Calu3 (cell line): ENCODE measurements at regions not wholly inside any gene's neighbourhood (a gene's known extent, or its start where the extent isn't known, plus 50 kb on each side); places are given as distances from the start of the nearest gene placed in this dataset.

Experiments
- BruUV-seq: library from RNA; stranded (reverse); fragments of 400-500 nt; replicated peaks from 2 replicates; lab custom pipeline; 2021; lab: Mats Ljungman, UMichigan
- CTCF ChIA-PET: fragments of 300-600 bp; sonication (Branson Sonifier 250); formaldehyde crosslinking; loops from one replicate; lab custom pipeline; 2022; ENCODE audit warnings: antibody characterized with exemption; lab: Charles Lee
- DNase-seq: peaks from one replicate; pipeline ENCODE4 v3.0.0; 2022
- H3K27ac Mint-ChIP-seq: one replicate; pipeline ENCODE4 v1.8.0; 2022; ENCODE audit warnings: mixed read lengths; ENCODE audit not compliant: unreplicated experiment
- H3K27me3 Mint-ChIP-seq: one replicate; pipeline ENCODE4 v1.8.0; 2022; ENCODE audit warnings: mixed read lengths; ENCODE audit not compliant: unreplicated experiment
- H3K36me3 Mint-ChIP-seq: one replicate; pipeline ENCODE4 v1.8.0; 2022; ENCODE audit warnings: mild to moderate bottlenecking, moderate library complexity, mixed read lengths; ENCODE audit not compliant: insufficient read depth, unreplicated experiment
- H3K4me1 Mint-ChIP-seq: one replicate; pipeline ENCODE4 v1.8.0; 2022; ENCODE audit warnings: mild to moderate bottlenecking, low read depth, mixed read lengths; ENCODE audit not compliant: unreplicated experiment
- H3K4me3 Mint-ChIP-seq: one replicate; pipeline ENCODE4 v1.8.0; 2022; ENCODE audit warnings: mild to moderate bottlenecking, low read depth, moderate library complexity, mixed read lengths; ENCODE audit not compliant: unreplicated experiment
- H3K9me3 Mint-ChIP-seq: one replicate; pipeline ENCODE4 v1.8.0; 2022; ENCODE audit warnings: low read depth, mixed read lengths; ENCODE audit not compliant: unreplicated experiment
- intact Hi-C: fragments of 100-400 bp; cut with micrococcal nuclease; formaldehyde crosslinking; loops from one replicate; pipeline ENCODE4 v1.10.0; 2022; ENCODE audit not compliant: unreplicated experiment
- TF ChIP-seq, protein P1 (sequence below): fragments of 200-600 bp; IDR thresholded peaks from one replicate; pipeline ENCODE4 v1.8.0; 2022; ENCODE audit warnings: antibody characterized with exemption; ENCODE audit not compliant: unreplicated experiment

DNA sequence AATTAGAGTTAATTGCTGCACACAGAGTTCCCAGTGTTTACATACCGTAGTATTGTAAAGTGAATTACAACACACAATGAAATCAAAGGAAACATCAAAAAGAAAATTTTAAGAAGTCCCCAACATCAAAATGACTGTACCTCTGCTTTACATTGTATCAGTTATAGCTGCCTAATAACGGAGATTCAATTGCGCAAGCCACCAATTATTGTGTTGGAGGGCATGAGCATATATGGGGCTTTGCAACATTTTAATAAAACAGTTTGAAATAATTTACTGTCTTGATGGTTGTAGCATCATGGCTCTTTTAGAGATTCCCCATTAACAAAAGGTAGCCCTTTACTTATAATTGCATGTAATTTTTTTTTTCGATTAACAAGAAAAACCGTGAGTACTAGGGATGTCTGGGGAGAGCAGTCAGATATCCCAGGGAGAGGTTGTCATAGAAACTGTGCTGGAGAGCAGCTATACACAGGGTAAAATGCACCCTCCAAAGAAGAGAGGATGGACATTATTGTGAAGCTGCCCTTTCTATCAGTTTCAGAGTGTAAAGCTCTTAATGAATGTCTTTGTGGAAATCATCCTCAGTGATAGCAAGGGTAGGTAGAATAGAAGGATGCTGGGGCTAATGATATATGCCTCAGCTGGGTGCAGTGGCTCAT lies 55.9 kb upstream of the BTG3 start:
- no peak for DNase-seq
- CTCF ChIA-PET = no interaction called here
- TF ChIP-seq, protein P1, sequence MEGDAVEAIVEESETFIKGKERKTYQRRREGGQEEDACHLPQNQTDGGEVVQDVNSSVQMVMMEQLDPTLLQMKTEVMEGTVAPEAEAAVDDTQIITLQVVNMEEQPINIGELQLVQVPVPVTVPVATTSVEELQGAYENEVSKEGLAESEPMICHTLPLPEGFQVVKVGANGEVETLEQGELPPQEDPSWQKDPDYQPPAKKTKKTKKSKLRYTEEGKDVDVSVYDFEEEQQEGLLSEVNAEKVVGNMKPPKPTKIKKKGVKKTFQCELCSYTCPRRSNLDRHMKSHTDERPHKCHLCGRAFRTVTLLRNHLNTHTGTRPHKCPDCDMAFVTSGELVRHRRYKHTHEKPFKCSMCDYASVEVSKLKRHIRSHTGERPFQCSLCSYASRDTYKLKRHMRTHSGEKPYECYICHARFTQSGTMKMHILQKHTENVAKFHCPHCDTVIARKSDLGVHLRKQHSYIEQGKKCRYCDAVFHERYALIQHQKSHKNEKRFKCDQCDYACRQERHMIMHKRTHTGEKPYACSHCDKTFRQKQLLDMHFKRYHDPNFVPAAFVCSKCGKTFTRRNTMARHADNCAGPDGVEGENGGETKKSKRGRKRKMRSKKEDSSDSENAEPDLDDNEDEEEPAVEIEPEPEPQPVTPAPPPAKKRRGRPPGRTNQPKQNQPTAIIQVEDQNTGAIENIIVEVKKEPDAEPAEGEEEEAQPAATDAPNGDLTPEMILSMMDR = no peak
- intact Hi-C loops = no loop called here
- no peaks in the 10 kb centered on the region for H3K9me3 Mint-ChIP-seq
- H3K36me3 Mint-ChIP-seq = no peaks in the 10 kb centered on the region
- no peak overlapping the region for H3K4me3 Mint-ChIP-seq
- no peaks in the 10 kb centered on the region for H3K4me1 Mint-ChIP-seq
- H3K27me3 Mint-ChIP-seq = peaks cover 37% of the 10 kb centered on the region
- H3K27ac Mint-ChIP-seq = no peak overlapping the region
- BruUV-seq = no TSS peak

DNA sequence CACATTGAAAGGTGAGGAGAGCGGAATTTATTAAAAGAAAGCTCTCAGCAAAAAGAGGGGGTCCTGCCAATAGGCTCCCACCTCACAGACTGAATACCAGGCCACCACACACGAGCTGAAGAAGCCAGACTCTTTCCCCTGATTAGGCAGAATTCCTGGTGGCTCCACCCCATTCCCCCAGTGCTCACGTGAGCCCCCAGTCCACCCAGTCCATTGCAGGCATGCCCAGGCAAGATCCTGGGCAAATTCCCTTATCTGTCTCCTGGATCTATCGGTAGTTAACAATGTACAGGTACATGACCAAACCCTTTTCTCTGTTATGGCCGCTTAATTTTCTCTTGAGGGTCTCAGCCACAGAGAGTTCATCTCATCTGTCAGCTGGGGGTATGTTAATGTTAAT lies 54.6 kb upstream of the BTG3 start:
- intact Hi-C loops = no loop called here
- no peak overlapping the region for H3K27ac Mint-ChIP-seq
- TF ChIP-seq, protein P1 = no peak
- DNase-seq = no peak
- peaks cover 37% of the 10 kb centered on the region for H3K27me3 Mint-ChIP-seq
- H3K36me3 Mint-ChIP-seq = no peaks in the 10 kb centered on the region
- H3K9me3 Mint-ChIP-seq = no peaks in the 10 kb centered on the region
- CTCF ChIA-PET = no interaction called here
- H3K4me3 Mint-ChIP-seq = no peak overlapping the region
- no TSS peak for BruUV-seq
- no peaks in the 10 kb centered on the region for H3K4me1 Mint-ChIP-seq
